Liver (tissue), 8 donors: ENCODE measurements at regions not wholly inside any gene's neighbourhood (a gene's known extent, or its start where the extent isn't known, plus 50 kb on each side); places are given as distances from the start of the nearest gene placed in this dataset.

Source experiments
- DNase-seq: peaks from one replicate; pipeline ENCODE4 v3.0.0-alpha.2; 2017; ENCODE audit warnings: low spot score
- H3K27ac ChIP-seq, 2 donors: one replicate each; pipeline ENCODE4 v1.7.0; 2013; ENCODE audit warnings: inconsistent platforms in 2 of 2, low read length in 2 of 2, control low read depth in 1 of 2, low read depth in 1 of 2, mild to moderate bottlenecking in 1 of 2
- H3K27me3 ChIP-seq, 4 donors: one replicate each; pipeline versions ENCODE4 v1.6.1 to v1.7.0; 2013; ENCODE audit warnings: low read length in 3 of 4, inconsistent platforms in 1 of 4, mild to moderate bottlenecking in 1 of 4, moderate library complexity in 1 of 4; ENCODE audit not compliant: control insufficient read depth in 4 of 4, insufficient read depth in 4 of 4
- H3K36me3 ChIP-seq, 4 donors: one replicate each; pipeline versions ENCODE4 v1.6.1 to v1.7.0; 2013; ENCODE audit warnings: low read length in 3 of 4, mild to moderate bottlenecking in 3 of 4, low read depth in 1 of 4, moderate library complexity in 1 of 4; ENCODE audit not compliant: control insufficient read depth in 4 of 4, insufficient read depth in 3 of 4
- H3K4me1 ChIP-seq, 4 donors: one replicate each; pipeline versions ENCODE4 v1.6.1 to v1.7.0; 2013; ENCODE audit warnings: low read length in 3 of 4, mild to moderate bottlenecking in 3 of 4, moderate library complexity in 1 of 4; ENCODE audit not compliant: control insufficient read depth in 4 of 4, insufficient read depth in 4 of 4
- H3K4me3 ChIP-seq, 3 donors: one replicate each; pipeline versions ENCODE4 v1.6.1 to v1.7.0; 2013; ENCODE audit warnings: low read length in 3 of 3, control low read depth in 1 of 3, low read depth in 1 of 3, mild to moderate bottlenecking in 1 of 3
- H3K9ac ChIP-seq, 2 donors: one replicate each; pipeline ENCODE4 v1.7.0; 2013; ENCODE audit warnings: low read length in 2 of 2, mild to moderate bottlenecking in 2 of 2, moderate library complexity in 2 of 2, control low read depth in 1 of 2, low read depth in 1 of 2
- H3K9me3 ChIP-seq, 4 donors: one replicate each; pipeline versions ENCODE4 v1.6.1 to v1.7.0; 2013; ENCODE audit warnings: low read length in 3 of 4; ENCODE audit not compliant: control insufficient read depth in 4 of 4
- EGR1 ChIP-seq, 2 donors: IDR thresholded peaks; 2 replicates each; pipeline ENCODE4 v1.6.1; 2016 to 2018; ENCODE audit warnings: antibody characterized with exemption in 2 of 2, low read depth in 2 of 2
- FOXA1 ChIP-seq: IDR thresholded peaks from 2 replicates; pipeline ENCODE4 v1.6.1; 2016; ENCODE audit warnings: antibody characterized with exemption
- FOXA2 ChIP-seq: IDR thresholded peaks from 2 replicates; pipeline ENCODE4 v1.6.1; 2016; ENCODE audit warnings: antibody characterized with exemption
- GABPA ChIP-seq, 2 donors: IDR thresholded peaks in 1 of 2; conservative IDR thresholded peaks in 1 of 2; 2 replicates each; pipeline ENCODE4 v1.6.1; 2016; ENCODE audit warnings: antibody characterized with exemption in 2 of 2, mild to moderate bottlenecking in 1 of 2, moderate library complexity in 1 of 2
- HNF4A ChIP-seq, 2 donors: conservative IDR thresholded peaks; 2 replicates each; pipeline ENCODE4 v1.6.1; 2016; ENCODE audit warnings: antibody characterized with exemption in 2 of 2, mild to moderate bottlenecking in 2 of 2
- JUND ChIP-seq, 2 donors: IDR thresholded peaks; 2 replicates each; pipeline ENCODE4 v1.6.1; 2016; ENCODE audit warnings: antibody characterized with exemption in 2 of 2
- NR2F2 ChIP-seq: IDR thresholded peaks from 2 replicates; pipeline ENCODE4 v1.6.1; 2016; ENCODE audit warnings: antibody characterized with exemption
- RAD21 ChIP-seq, 2 donors: IDR thresholded peaks; 2 replicates each; pipeline ENCODE4 v1.6.1; 2016; ENCODE audit warnings: antibody characterized with exemption in 2 of 2, mild to moderate bottlenecking in 2 of 2
- REST ChIP-seq: IDR thresholded peaks from 2 replicates; pipeline ENCODE4 v1.6.1; 2016; ENCODE audit warnings: antibody characterized with exemption, mild to moderate bottlenecking
- RXRA ChIP-seq, 2 donors: IDR thresholded peaks; 2 replicates each; pipeline ENCODE4 v1.6.1; 2017 to 2018; ENCODE audit warnings: antibody characterized with exemption in 2 of 2, mild to moderate bottlenecking in 1 of 2
- SP1 ChIP-seq: IDR thresholded peaks from 2 replicates; pipeline ENCODE4 v1.6.1; 2018; ENCODE audit warnings: antibody characterized with exemption, mild to moderate bottlenecking
- TAF1 ChIP-seq: conservative IDR thresholded peaks from 2 replicates; pipeline ENCODE4 v1.6.1; 2016; ENCODE audit warnings: antibody characterized with exemption, mild to moderate bottlenecking
- YY1 ChIP-seq: IDR thresholded peaks from 2 replicates; pipeline ENCODE4 v1.6.1; 2016; ENCODE audit warnings: antibody characterized with exemption, mild to moderate bottlenecking
- ZBTB33 ChIP-seq: IDR thresholded peaks from 2 replicates; pipeline ENCODE4 v1.6.1; 2016; ENCODE audit warnings: antibody characterized with exemption
- WGBS: extraction: QIAGEN DNeasy Blood & Tissue Kit; methylation state at CpG from one replicate; pipeline ENCODE4 v1.1.7; 2013; 5-methylcytosine and 5-hydroxymethylcytosine counted together
- TF ChIP-seq, protein P1 (sequence below): fragments of 150-350 bp; IDR thresholded peaks from 2 replicates; pipeline ENCODE4 v1.5.1; 2017; ENCODE audit warnings: improper control_type of control experiment, low read depth, low read length; ENCODE audit not compliant: missing input control
- TF ChIP-seq, protein P2 (sequence below): IDR thresholded peaks from 2 replicates; pipeline ENCODE4 v1.6.1; 2016; ENCODE audit warnings: antibody characterized with exemption
- TF ChIP-seq, protein P3 (sequence below): IDR thresholded peaks from 2 replicates; pipeline ENCODE4 v1.6.1; 2016; ENCODE audit warnings: antibody characterized with exemption
- donor health status: healthy.
- donor health status: healthy.
- donor health status: healthy.
- donor health status: healthy.
- donor health status: healthy.

DNA sequence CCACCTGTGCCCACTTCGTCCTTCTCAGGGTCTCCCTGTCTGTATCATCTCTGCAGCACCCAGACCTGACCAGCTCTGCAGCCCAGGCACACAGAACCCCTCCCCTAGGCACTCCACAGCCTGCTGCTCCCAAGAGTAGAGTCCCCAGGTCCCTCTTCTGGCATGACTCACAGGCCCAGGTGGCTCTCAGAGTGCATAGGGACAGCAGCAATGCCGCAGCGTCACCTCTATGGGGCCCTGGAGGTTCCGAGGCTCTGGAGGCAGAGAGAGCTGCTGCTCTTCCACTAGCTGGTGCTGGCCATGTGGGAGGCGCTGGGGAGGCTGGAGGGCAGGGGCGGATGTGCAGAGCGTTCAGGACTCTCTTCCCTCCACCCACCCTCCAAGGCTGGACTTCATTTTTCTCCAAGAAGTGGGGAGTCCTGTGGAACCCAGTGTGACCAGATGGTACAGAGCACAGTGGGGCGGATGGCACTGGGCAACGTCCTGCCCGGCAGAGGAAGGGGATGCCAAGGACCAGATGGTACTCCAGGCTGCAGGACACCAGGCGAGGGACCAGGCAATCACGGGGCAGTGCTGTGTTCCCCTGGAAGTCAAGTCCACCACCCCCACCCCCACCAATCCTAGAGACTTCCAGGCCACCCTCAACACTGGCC lies 151.7 kb downstream of the RBFOX3 start (continued):
- TF ChIP-seq GABPA (IDR thresholded peaks at IDR 0.05 in 1 of 2, conservative IDR thresholded peaks at IDR 0.05 in 1 of 2): no peak
- no peak for TF ChIP-seq EGR1 (IDR thresholded peaks at IDR 0.05; ENCODE audit: low read depth in 2 of 2)

DNA sequence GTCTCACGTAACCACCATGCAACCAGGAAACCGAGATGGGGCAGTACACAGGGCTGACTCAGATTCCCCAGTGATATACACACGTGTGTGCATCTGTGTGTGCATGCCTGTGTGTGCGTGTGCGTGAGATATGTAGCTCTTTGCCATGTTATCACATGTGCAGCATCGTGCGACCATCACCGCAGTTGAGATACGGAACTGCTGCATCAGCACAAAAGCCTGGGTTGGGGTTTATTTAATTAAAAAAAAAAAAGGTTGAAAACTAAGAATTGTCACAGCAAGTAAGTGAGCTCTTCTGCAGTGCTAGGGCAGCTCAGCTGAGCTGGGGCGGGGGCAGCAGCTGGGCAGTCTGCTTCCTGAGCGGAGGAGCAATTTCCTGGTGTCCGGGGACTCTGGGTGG lies 152.5 kb downstream of the RBFOX3 start:
- DNase-seq: no peak
- no peaks in the 10 kb centered on the region for H3K4me1 ChIP-seq
- no peak overlapping the region for H3K4me3 ChIP-seq
- 71% methylated on average over 12 of the region's 12 CpGs for WGBS
- H3K36me3 ChIP-seq: peaks cover 0 to 1% (median 0%) of the 10 kb centered on the region in 4 donors
- H3K27ac ChIP-seq: no peak overlapping the region
- TF ChIP-seq ZBTB33: no peak
- TF ChIP-seq, protein P1, sequence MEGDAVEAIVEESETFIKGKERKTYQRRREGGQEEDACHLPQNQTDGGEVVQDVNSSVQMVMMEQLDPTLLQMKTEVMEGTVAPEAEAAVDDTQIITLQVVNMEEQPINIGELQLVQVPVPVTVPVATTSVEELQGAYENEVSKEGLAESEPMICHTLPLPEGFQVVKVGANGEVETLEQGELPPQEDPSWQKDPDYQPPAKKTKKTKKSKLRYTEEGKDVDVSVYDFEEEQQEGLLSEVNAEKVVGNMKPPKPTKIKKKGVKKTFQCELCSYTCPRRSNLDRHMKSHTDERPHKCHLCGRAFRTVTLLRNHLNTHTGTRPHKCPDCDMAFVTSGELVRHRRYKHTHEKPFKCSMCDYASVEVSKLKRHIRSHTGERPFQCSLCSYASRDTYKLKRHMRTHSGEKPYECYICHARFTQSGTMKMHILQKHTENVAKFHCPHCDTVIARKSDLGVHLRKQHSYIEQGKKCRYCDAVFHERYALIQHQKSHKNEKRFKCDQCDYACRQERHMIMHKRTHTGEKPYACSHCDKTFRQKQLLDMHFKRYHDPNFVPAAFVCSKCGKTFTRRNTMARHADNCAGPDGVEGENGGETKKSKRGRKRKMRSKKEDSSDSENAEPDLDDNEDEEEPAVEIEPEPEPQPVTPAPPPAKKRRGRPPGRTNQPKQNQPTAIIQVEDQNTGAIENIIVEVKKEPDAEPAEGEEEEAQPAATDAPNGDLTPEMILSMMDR: no peak
- no peak for TF ChIP-seq REST
- TF ChIP-seq GABPA (IDR thresholded peaks at IDR 0.05 in 1 of 2, conservative IDR thresholded peaks at IDR 0.05 in 1 of 2): no peak
- no peak for TF ChIP-seq FOXA2
- no peak for TF ChIP-seq JUND (IDR thresholded peaks at IDR 0.05)
- TF ChIP-seq HNF4A (conservative IDR thresholded peaks at IDR 0.05): no peak
- TF ChIP-seq FOXA1: no peak
- TF ChIP-seq RXRA (IDR thresholded peaks at IDR 0.05): no peak
- TF ChIP-seq, protein P2, sequence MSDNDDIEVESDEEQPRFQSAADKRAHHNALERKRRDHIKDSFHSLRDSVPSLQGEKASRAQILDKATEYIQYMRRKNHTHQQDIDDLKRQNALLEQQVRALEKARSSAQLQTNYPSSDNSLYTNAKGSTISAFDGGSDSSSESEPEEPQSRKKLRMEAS: no peak
- TF ChIP-seq YY1: no peak
- no peak for TF ChIP-seq SP1
- TF ChIP-seq, protein P3, sequence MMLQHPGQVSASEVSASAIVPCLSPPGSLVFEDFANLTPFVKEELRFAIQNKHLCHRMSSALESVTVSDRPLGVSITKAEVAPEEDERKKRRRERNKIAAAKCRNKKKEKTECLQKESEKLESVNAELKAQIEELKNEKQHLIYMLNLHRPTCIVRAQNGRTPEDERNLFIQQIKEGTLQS: no peak
- no peak for TF ChIP-seq EGR1 (IDR thresholded peaks at IDR 0.05; ENCODE audit: low read depth in 2 of 2)
- no peak for TF ChIP-seq NR2F2
- no peak for TF ChIP-seq RAD21 (IDR thresholded peaks at IDR 0.05)
- no peak for TF ChIP-seq TAF1
- H3K9me3 ChIP-seq: no peaks in the 10 kb centered on the region
- peaks cover 0 to 2% (median 0%) of the 10 kb centered on the region in 4 donors for H3K27me3 ChIP-seq
- H3K9ac ChIP-seq: no peak overlapping the region
